Keratinocyte (primary cell): ENCODE measurements at regions not wholly inside any gene's neighbourhood (a gene's known extent, or its start where the extent isn't known, plus 50 kb on each side); places are given as distances from the start of the nearest gene placed in this dataset.

ENCODE experiments used
- DNase-seq: peaks from one replicate; pipeline ENCODE4 v3.0.0-alpha.2; 2011; ENCODE audit warnings: low read depth, missing footprints, low spot score
- FAIRE-seq: peaks from 2 replicates; lab custom pipeline; 2011; peaks lifted over from hg19 to GRCh38; lab: Jason Lieb, UNC
- H2AFZ ChIP-seq: 2 replicates; pipeline ENCODE4 v1.6.0; 2012; ENCODE audit warnings: low read length, control low read depth, inconsistent platforms; ENCODE audit not compliant: control insufficient read depth
- H3K27ac ChIP-seq: 2 replicates; pipeline ENCODE4 v1.5.1; 2011; ENCODE audit warnings: low read length; ENCODE audit not compliant: control insufficient read depth, insufficient read depth
- H3K27me3 ChIP-seq: 3 replicates; pipeline ENCODE4 v1.6.0; 2011; ENCODE audit warnings: low read length; ENCODE audit not compliant: control insufficient read depth, insufficient read depth; ENCODE audit errors: extremely low read depth
- H3K36me3 ChIP-seq, 2 experiments: 2 replicates in 1 of 2; 3 replicates in 1 of 2; pipeline ENCODE4 v1.5.1; 2011; ENCODE audit warnings: low read length in 2 of 2, mild to moderate bottlenecking in 1 of 2; ENCODE audit not compliant: control insufficient read depth in 2 of 2, insufficient read depth in 2 of 2; ENCODE audit errors: extremely low read depth in 1 of 2
- H3K4me1 ChIP-seq: 3 replicates; pipeline ENCODE4 v1.5.1; 2011; ENCODE audit warnings: low read length; ENCODE audit not compliant: control insufficient read depth, insufficient read depth; ENCODE audit errors: extremely low read depth
- H3K4me2 ChIP-seq: 3 replicates; pipeline ENCODE4 v1.6.0; 2011; ENCODE audit warnings: low read depth, low read length; ENCODE audit not compliant: control insufficient read depth, insufficient read depth; ENCODE audit errors: extremely low read depth
- H3K4me3 ChIP-seq, 3 experiments: fragments of 200-600 bp in 1 of 3; sonication (generic) in 1 of 3; 2 replicates in 2 of 3; 3 replicates in 1 of 3; pipeline ENCODE4 v1.5.1; 2011 to 2016; ENCODE audit warnings: low read length in 3 of 3, mild to moderate bottlenecking in 3 of 3, control low read depth in 2 of 3, inconsistent platforms in 1 of 3, low read depth in 1 of 3, mixed read lengths in 1 of 3, mixed run types in 1 of 3, moderate library complexity in 1 of 3; ENCODE audit not compliant: control insufficient read depth in 2 of 3, insufficient read depth in 2 of 3; ENCODE audit errors: extremely low read depth in 1 of 3
- H3K79me2 ChIP-seq: 2 replicates; pipeline ENCODE4 v1.6.0; 2012; ENCODE audit warnings: low read length; ENCODE audit not compliant: control insufficient read depth, insufficient read depth
- H3K9ac ChIP-seq: 3 replicates; pipeline ENCODE4 v1.6.0; 2011; ENCODE audit warnings: low read length; ENCODE audit not compliant: control insufficient read depth, insufficient read depth; ENCODE audit errors: extremely low read depth
- H3K9me1 ChIP-seq: 3 replicates; pipeline ENCODE4 v1.6.0; 2011; ENCODE audit warnings: low read length; ENCODE audit not compliant: control insufficient read depth, insufficient read depth; ENCODE audit errors: extremely low read depth
- H3K9me3 ChIP-seq: 2 replicates; pipeline ENCODE4 v1.5.1; 2012; ENCODE audit warnings: low read depth, low read length; ENCODE audit not compliant: control insufficient read depth
- H4K20me1 ChIP-seq: 3 replicates; pipeline ENCODE4 v1.6.0; 2011; ENCODE audit warnings: low read length; ENCODE audit not compliant: control insufficient read depth, insufficient read depth; ENCODE audit errors: extremely low read depth
- EZH2 ChIP-seq: IDR thresholded peaks from one replicate; pipeline ENCODE4 v1.6.1; 2012; ENCODE audit warnings: inconsistent platforms, mild to moderate bottlenecking, low read length, moderate library complexity
- dilution Hi-C: fragments of 300-500 bp; cut with MboI; formaldehyde crosslinking; loops from one replicate; pipeline ENCODE4 v1.7.0; 2020; ENCODE audit warnings: low sequenced_read_pairs; ENCODE audit not compliant: extremely low pct_ligation_motif_present
- TF ChIP-seq, protein P1 (sequence below), 3 experiments: IDR thresholded peaks in 1 of 3; conservative IDR thresholded peaks in 1 of 3; optimal IDR thresholded peaks in 1 of 3; 2 replicates in 2 of 3; 3 replicates in 1 of 3; pipeline versions ENCODE3 to v1.5.1; 2011; ENCODE audit warnings: low read length in 3 of 3, mild to moderate bottlenecking in 3 of 3, moderate library complexity in 2 of 3, control low read depth in 1 of 3, inconsistent platforms in 1 of 3; ENCODE audit not compliant: insufficient read depth in 2 of 3; ENCODE audit errors: extremely low read depth in 1 of 3

DNA sequence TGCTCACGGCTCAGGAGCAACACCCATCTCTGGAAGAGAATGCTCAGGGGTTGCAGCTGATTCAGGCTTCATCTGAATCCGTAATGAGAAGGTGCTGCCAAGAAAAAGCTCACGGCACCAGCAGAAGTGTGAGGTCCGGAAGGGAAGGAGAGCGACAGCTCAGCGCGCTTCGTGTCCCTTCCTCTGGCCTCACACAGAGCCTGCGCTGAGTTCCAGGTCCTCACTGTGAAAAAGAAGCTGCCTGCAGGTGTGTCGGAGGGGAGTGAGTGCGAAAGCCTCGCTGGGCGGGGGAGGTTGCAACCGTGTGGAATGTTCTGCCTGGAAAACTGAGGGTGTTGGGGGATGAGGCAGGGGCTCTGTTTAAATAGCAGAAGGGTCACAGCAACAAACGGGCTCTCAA, 76.2 kb upstream of the TWIST2 start:
- no peak for FAIRE-seq
- dilution Hi-C loops = no loop called here
- TF ChIP-seq EZH2 = no peak
- TF ChIP-seq, protein P1, sequence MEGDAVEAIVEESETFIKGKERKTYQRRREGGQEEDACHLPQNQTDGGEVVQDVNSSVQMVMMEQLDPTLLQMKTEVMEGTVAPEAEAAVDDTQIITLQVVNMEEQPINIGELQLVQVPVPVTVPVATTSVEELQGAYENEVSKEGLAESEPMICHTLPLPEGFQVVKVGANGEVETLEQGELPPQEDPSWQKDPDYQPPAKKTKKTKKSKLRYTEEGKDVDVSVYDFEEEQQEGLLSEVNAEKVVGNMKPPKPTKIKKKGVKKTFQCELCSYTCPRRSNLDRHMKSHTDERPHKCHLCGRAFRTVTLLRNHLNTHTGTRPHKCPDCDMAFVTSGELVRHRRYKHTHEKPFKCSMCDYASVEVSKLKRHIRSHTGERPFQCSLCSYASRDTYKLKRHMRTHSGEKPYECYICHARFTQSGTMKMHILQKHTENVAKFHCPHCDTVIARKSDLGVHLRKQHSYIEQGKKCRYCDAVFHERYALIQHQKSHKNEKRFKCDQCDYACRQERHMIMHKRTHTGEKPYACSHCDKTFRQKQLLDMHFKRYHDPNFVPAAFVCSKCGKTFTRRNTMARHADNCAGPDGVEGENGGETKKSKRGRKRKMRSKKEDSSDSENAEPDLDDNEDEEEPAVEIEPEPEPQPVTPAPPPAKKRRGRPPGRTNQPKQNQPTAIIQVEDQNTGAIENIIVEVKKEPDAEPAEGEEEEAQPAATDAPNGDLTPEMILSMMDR (optimal IDR thresholded peaks at IDR 0.05 in 1 of 3, IDR thresholded peaks at IDR 0.05 in 1 of 3, conservative IDR thresholded peaks at IDR 0.05 in 1 of 3; ENCODE audit: extremely low read depth in 1 of 3, insufficient read depth in 2 of 3, low read length in 3 of 3) = no peak

DNA sequence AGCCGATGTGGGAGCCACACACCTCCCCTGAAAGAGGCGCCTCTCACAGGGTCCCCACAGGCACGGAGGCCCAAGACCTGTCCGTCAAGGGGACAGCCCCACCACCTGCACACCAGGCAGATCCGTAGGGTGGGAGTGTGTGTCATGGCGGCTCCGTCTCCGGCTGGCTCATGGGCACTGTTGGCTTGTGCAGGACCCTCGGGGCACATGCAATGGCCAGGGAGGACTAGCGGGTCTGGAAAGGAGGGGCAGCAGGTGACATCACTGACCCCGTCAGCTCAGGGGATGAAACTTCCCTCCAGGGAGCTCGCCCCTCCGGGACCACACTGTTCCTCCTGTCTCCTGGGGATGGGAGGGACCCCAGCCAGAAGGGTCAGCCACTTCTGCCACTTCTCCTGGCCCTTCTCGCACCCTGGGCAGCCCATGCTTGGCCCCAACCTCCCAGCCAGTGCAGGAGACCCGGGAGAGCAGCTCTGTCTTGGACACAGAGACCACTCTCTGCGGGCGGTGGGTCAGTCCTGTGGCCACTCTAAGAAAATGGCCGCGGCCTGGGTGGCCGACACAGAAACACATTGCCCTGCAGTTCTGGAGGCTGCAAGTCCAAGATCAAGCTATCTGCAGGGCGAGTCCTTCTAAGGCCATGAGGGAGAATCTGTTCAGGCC, 75.1 kb upstream of the TWIST2 start:
- DNase-seq = no peak
- no peak for FAIRE-seq
- peaks cover 10% of the 10 kb centered on the region for H3K9me3 ChIP-seq
- H3K27me3 ChIP-seq = peaks cover 3% of the 10 kb centered on the region
- TF ChIP-seq, protein P1 (optimal IDR thresholded peaks at IDR 0.05 in 1 of 3, IDR thresholded peaks at IDR 0.05 in 1 of 3, conservative IDR thresholded peaks at IDR 0.05 in 1 of 3; ENCODE audit: extremely low read depth in 1 of 3, insufficient read depth in 2 of 3, low read length in 3 of 3) = no peak
- TF ChIP-seq EZH2 = no peak
- H3K4me2 ChIP-seq = no peak overlapping the region
- no peaks in the 10 kb centered on the region for H3K79me2 ChIP-seq
- dilution Hi-C loops = no loop called here
- no peak overlapping the region for H3K27ac ChIP-seq
- H3K9me1 ChIP-seq = no peaks in the 10 kb centered on the region
- no peak overlapping the region for H3K9ac ChIP-seq
- no peak overlapping the region for H2AFZ ChIP-seq
- no peak overlapping the region for H3K4me3 ChIP-seq
- H3K4me1 ChIP-seq = no peaks in the 10 kb centered on the region
- H3K36me3 ChIP-seq = no peaks in the 10 kb centered on the region
- H4K20me1 ChIP-seq = no peaks in the 10 kb centered on the region

More for the DNA sequence above, 76.2 kb upstream of the TWIST2 start:
- Histone ChIP-seq H3K79me2 (no peaks in the 10 kb centered on the region), H3K9ac (no peak overlapping the region), H3K9me1 (no peaks in the 10 kb centered on the region), H3K36me3 (no peaks in the 10 kb centered on the region), H3K9me3 (peaks cover 11% of the 10 kb centered on the region), H3K27ac (no peak overlapping the region), H2AFZ (no peak overlapping the region), H3K4me2 (no peak overlapping the region), H3K4me1 (no peaks in the 10 kb centered on the region), H4K20me1 (no peaks in the 10 kb centered on the region), H3K4me3 (no peak overlapping the region), H3K27me3 (peaks cover 3% of the 10 kb centered on the region)
- DNase-seq = no peak
